Keratinocyte (primary cell): ENCODE measurements at regions not wholly inside any gene's neighbourhood (a gene's known extent, or its start where the extent isn't known, plus 50 kb on each side); places are given as distances from the start of the nearest gene placed in this dataset.

Experiments
- DNase-seq: peaks from one replicate; pipeline ENCODE4 v3.0.0-alpha.2; 2011; ENCODE audit warnings: low read depth, missing footprints, low spot score
- FAIRE-seq: peaks from 2 replicates; lab custom pipeline; 2011; peaks lifted over from hg19 to GRCh38; lab: Jason Lieb, UNC
- H2AFZ ChIP-seq: 2 replicates; pipeline ENCODE4 v1.6.0; 2012; ENCODE audit warnings: low read length, control low read depth, inconsistent platforms; ENCODE audit not compliant: control insufficient read depth
- H3K27ac ChIP-seq: 2 replicates; pipeline ENCODE4 v1.5.1; 2011; ENCODE audit warnings: low read length; ENCODE audit not compliant: control insufficient read depth, insufficient read depth
- H3K27me3 ChIP-seq: 3 replicates; pipeline ENCODE4 v1.6.0; 2011; ENCODE audit warnings: low read length; ENCODE audit not compliant: control insufficient read depth, insufficient read depth; ENCODE audit errors: extremely low read depth
- H3K36me3 ChIP-seq, 2 experiments: 2 replicates in 1 of 2; 3 replicates in 1 of 2; pipeline ENCODE4 v1.5.1; 2011; ENCODE audit warnings: low read length in 2 of 2, mild to moderate bottlenecking in 1 of 2; ENCODE audit not compliant: control insufficient read depth in 2 of 2, insufficient read depth in 2 of 2; ENCODE audit errors: extremely low read depth in 1 of 2
- H3K4me1 ChIP-seq: 3 replicates; pipeline ENCODE4 v1.5.1; 2011; ENCODE audit warnings: low read length; ENCODE audit not compliant: control insufficient read depth, insufficient read depth; ENCODE audit errors: extremely low read depth
- H3K4me2 ChIP-seq: 3 replicates; pipeline ENCODE4 v1.6.0; 2011; ENCODE audit warnings: low read depth, low read length; ENCODE audit not compliant: control insufficient read depth, insufficient read depth; ENCODE audit errors: extremely low read depth
- H3K4me3 ChIP-seq, 3 experiments: fragments of 200-600 bp in 1 of 3; sonication (generic) in 1 of 3; 2 replicates in 2 of 3; 3 replicates in 1 of 3; pipeline ENCODE4 v1.5.1; 2011 to 2016; ENCODE audit warnings: low read length in 3 of 3, mild to moderate bottlenecking in 3 of 3, control low read depth in 2 of 3, inconsistent platforms in 1 of 3, low read depth in 1 of 3, mixed read lengths in 1 of 3, mixed run types in 1 of 3, moderate library complexity in 1 of 3; ENCODE audit not compliant: control insufficient read depth in 2 of 3, insufficient read depth in 2 of 3; ENCODE audit errors: extremely low read depth in 1 of 3
- H3K79me2 ChIP-seq: 2 replicates; pipeline ENCODE4 v1.6.0; 2012; ENCODE audit warnings: low read length; ENCODE audit not compliant: control insufficient read depth, insufficient read depth
- H3K9ac ChIP-seq: 3 replicates; pipeline ENCODE4 v1.6.0; 2011; ENCODE audit warnings: low read length; ENCODE audit not compliant: control insufficient read depth, insufficient read depth; ENCODE audit errors: extremely low read depth
- H3K9me1 ChIP-seq: 3 replicates; pipeline ENCODE4 v1.6.0; 2011; ENCODE audit warnings: low read length; ENCODE audit not compliant: control insufficient read depth, insufficient read depth; ENCODE audit errors: extremely low read depth
- H3K9me3 ChIP-seq: 2 replicates; pipeline ENCODE4 v1.5.1; 2012; ENCODE audit warnings: low read depth, low read length; ENCODE audit not compliant: control insufficient read depth
- H4K20me1 ChIP-seq: 3 replicates; pipeline ENCODE4 v1.6.0; 2011; ENCODE audit warnings: low read length; ENCODE audit not compliant: control insufficient read depth, insufficient read depth; ENCODE audit errors: extremely low read depth
- CTCF ChIP-seq, 3 experiments: IDR thresholded peaks in 1 of 3; conservative IDR thresholded peaks in 1 of 3; optimal IDR thresholded peaks in 1 of 3; 2 replicates in 2 of 3; 3 replicates in 1 of 3; pipeline versions ENCODE3 to v1.5.1; 2011; ENCODE audit warnings: low read length in 3 of 3, mild to moderate bottlenecking in 3 of 3, moderate library complexity in 2 of 3, control low read depth in 1 of 3, inconsistent platforms in 1 of 3; ENCODE audit not compliant: insufficient read depth in 2 of 3; ENCODE audit errors: extremely low read depth in 1 of 3
- EZH2 ChIP-seq: IDR thresholded peaks from one replicate; pipeline ENCODE4 v1.6.1; 2012; ENCODE audit warnings: inconsistent platforms, mild to moderate bottlenecking, low read length, moderate library complexity
- dilution Hi-C: fragments of 300-500 bp; cut with MboI; formaldehyde crosslinking; loops from one replicate; pipeline ENCODE4 v1.7.0; 2020; ENCODE audit warnings: low sequenced_read_pairs; ENCODE audit not compliant: extremely low pct_ligation_motif_present

DNA sequence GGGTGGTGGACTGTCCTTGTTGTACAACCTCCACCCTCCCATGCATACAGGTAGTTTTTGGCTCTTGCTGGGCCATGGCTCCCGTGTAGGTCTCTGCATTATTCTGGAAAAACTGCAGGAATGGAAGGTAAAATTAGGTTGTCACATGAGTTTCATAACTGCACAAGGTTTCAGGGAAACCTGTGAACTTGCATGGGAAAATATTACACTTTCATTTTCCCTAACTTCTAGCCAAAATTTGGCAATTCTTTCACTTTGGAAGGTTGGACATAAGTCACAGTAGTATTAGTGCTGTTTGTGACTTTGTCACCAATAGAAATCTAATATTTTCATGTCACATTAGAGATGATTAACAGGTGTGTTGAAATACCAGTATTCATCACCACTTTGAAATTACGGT is 118.1 kb upstream of the MGAT5 start:
- Histone ChIP-seq H3K9me1 (peaks cover 2% of the 10 kb centered on the region), H4K20me1 (no peaks in the 10 kb centered on the region), H3K36me3 (no peaks in the 10 kb centered on the region), H3K9ac (no peak overlapping the region), H3K4me2 (no peak overlapping the region), H3K9me3 (no peaks in the 10 kb centered on the region), H3K27me3 (no peaks in the 10 kb centered on the region), H2AFZ (no peak overlapping the region), H3K4me1 (peaks cover 60% of the 10 kb centered on the region), H3K79me2 (peaks cover 51% of the 10 kb centered on the region), H3K27ac (no peak overlapping the region), H3K4me3 (no peak overlapping the region)
- TF ChIP-seq CTCF (optimal IDR thresholded peaks at IDR 0.05 in 1 of 3, IDR thresholded peaks at IDR 0.05 in 1 of 3, conservative IDR thresholded peaks at IDR 0.05 in 1 of 3; ENCODE audit: extremely low read depth in 1 of 3, insufficient read depth in 2 of 3, low read length in 3 of 3) (no peak), EZH2 (no peak)
- DNase-seq, result no peak
- dilution Hi-C loops, result no loop called here
- no peak for FAIRE-seq

DNA sequence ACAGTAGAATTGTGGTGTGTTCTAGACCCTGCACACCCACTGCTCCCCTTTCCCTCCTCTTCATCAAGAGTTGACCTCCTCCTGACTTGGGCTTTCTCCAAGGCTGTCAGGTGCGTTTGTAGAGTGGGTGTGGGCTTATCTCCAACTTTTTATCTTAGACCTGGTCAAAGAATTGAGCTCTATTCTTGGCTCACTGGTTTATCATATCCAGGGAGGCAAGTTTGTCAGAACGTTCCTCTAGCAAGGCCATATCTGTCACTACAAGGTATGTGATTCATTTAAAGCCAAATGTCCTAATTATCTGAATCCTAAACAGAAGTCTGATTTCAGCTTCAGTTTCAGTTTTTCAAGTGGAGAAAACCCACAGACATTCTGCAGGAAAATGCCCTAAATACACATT is 117.1 kb upstream of the MGAT5 start:
- Histone ChIP-seq H2AFZ (no peak overlapping the region), H3K9me1 (peaks cover 4% of the 10 kb centered on the region), H3K9ac (peak overlapping the region; percentile 10), H3K4me1 (peaks cover 60% of the 10 kb centered on the region), H3K27ac (peak overlapping the region; percentile 75), H3K79me2 (peaks cover 53% of the 10 kb centered on the region), H3K27me3 (no peaks in the 10 kb centered on the region), H3K9me3 (no peaks in the 10 kb centered on the region), H3K4me3 (peak overlapping the region in 2 of 3 experiments; percentile 29 to 36), H3K36me3 (no peaks in the 10 kb centered on the region), H4K20me1 (no peaks in the 10 kb centered on the region), H3K4me2 (peak overlapping the region; percentile 75)
- no peak for FAIRE-seq
- dilution Hi-C loops, result no loop called here
- no peak for DNase-seq
- TF ChIP-seq EZH2, result no peak
- TF ChIP-seq CTCF (optimal IDR thresholded peaks at IDR 0.05 in 1 of 3, IDR thresholded peaks at IDR 0.05 in 1 of 3, conservative IDR thresholded peaks at IDR 0.05 in 1 of 3; ENCODE audit: extremely low read depth in 1 of 3, insufficient read depth in 2 of 3, low read length in 3 of 3), result no peak
